Liver (tissue), 8 donors: ENCODE measurements at regions not wholly inside any gene's neighbourhood (a gene's known extent, or its start where the extent isn't known, plus 50 kb on each side); places are given as distances from the start of the nearest gene placed in this dataset.

Experiments
- DNase-seq: peaks from one replicate; pipeline ENCODE4 v3.0.0-alpha.2; 2017; ENCODE audit warnings: low spot score
- H3K27ac ChIP-seq, 2 donors: one replicate each; pipeline ENCODE4 v1.7.0; 2013; ENCODE audit warnings: inconsistent platforms in 2 of 2, low read length in 2 of 2, control low read depth in 1 of 2, low read depth in 1 of 2, mild to moderate bottlenecking in 1 of 2
- H3K27me3 ChIP-seq, 4 donors: one replicate each; pipeline versions ENCODE4 v1.6.1 to v1.7.0; 2013; ENCODE audit warnings: low read length in 3 of 4, inconsistent platforms in 1 of 4, mild to moderate bottlenecking in 1 of 4, moderate library complexity in 1 of 4; ENCODE audit not compliant: control insufficient read depth in 4 of 4, insufficient read depth in 4 of 4
- H3K36me3 ChIP-seq, 4 donors: one replicate each; pipeline versions ENCODE4 v1.6.1 to v1.7.0; 2013; ENCODE audit warnings: low read length in 3 of 4, mild to moderate bottlenecking in 3 of 4, low read depth in 1 of 4, moderate library complexity in 1 of 4; ENCODE audit not compliant: control insufficient read depth in 4 of 4, insufficient read depth in 3 of 4
- H3K4me1 ChIP-seq, 4 donors: one replicate each; pipeline versions ENCODE4 v1.6.1 to v1.7.0; 2013; ENCODE audit warnings: low read length in 3 of 4, mild to moderate bottlenecking in 3 of 4, moderate library complexity in 1 of 4; ENCODE audit not compliant: control insufficient read depth in 4 of 4, insufficient read depth in 4 of 4
- H3K4me3 ChIP-seq, 3 donors: one replicate each; pipeline versions ENCODE4 v1.6.1 to v1.7.0; 2013; ENCODE audit warnings: low read length in 3 of 3, control low read depth in 1 of 3, low read depth in 1 of 3, mild to moderate bottlenecking in 1 of 3
- H3K9ac ChIP-seq, 2 donors: one replicate each; pipeline ENCODE4 v1.7.0; 2013; ENCODE audit warnings: low read length in 2 of 2, mild to moderate bottlenecking in 2 of 2, moderate library complexity in 2 of 2, control low read depth in 1 of 2, low read depth in 1 of 2
- H3K9me3 ChIP-seq, 4 donors: one replicate each; pipeline versions ENCODE4 v1.6.1 to v1.7.0; 2013; ENCODE audit warnings: low read length in 3 of 4; ENCODE audit not compliant: control insufficient read depth in 4 of 4
- CTCF ChIP-seq: fragments of 150-350 bp; IDR thresholded peaks from 2 replicates; pipeline ENCODE4 v1.5.1; 2017; ENCODE audit warnings: improper control_type of control experiment, low read depth, low read length; ENCODE audit not compliant: missing input control
- EGR1 ChIP-seq, 2 donors: IDR thresholded peaks; 2 replicates each; pipeline ENCODE4 v1.6.1; 2016 to 2018; ENCODE audit warnings: antibody characterized with exemption in 2 of 2, low read depth in 2 of 2
- FOXA1 ChIP-seq: IDR thresholded peaks from 2 replicates; pipeline ENCODE4 v1.6.1; 2016; ENCODE audit warnings: antibody characterized with exemption
- FOXA2 ChIP-seq: IDR thresholded peaks from 2 replicates; pipeline ENCODE4 v1.6.1; 2016; ENCODE audit warnings: antibody characterized with exemption
- GABPA ChIP-seq, 2 donors: IDR thresholded peaks in 1 of 2; conservative IDR thresholded peaks in 1 of 2; 2 replicates each; pipeline ENCODE4 v1.6.1; 2016; ENCODE audit warnings: antibody characterized with exemption in 2 of 2, mild to moderate bottlenecking in 1 of 2, moderate library complexity in 1 of 2
- HNF4A ChIP-seq, 2 donors: conservative IDR thresholded peaks; 2 replicates each; pipeline ENCODE4 v1.6.1; 2016; ENCODE audit warnings: antibody characterized with exemption in 2 of 2, mild to moderate bottlenecking in 2 of 2
- HNF4G ChIP-seq: IDR thresholded peaks from 2 replicates; pipeline ENCODE4 v1.6.1; 2016; ENCODE audit warnings: antibody characterized with exemption
- JUND ChIP-seq, 2 donors: IDR thresholded peaks; 2 replicates each; pipeline ENCODE4 v1.6.1; 2016; ENCODE audit warnings: antibody characterized with exemption in 2 of 2
- NR2F2 ChIP-seq: IDR thresholded peaks from 2 replicates; pipeline ENCODE4 v1.6.1; 2016; ENCODE audit warnings: antibody characterized with exemption
- RAD21 ChIP-seq, 2 donors: IDR thresholded peaks; 2 replicates each; pipeline ENCODE4 v1.6.1; 2016; ENCODE audit warnings: antibody characterized with exemption in 2 of 2, mild to moderate bottlenecking in 2 of 2
- REST ChIP-seq: IDR thresholded peaks from 2 replicates; pipeline ENCODE4 v1.6.1; 2016; ENCODE audit warnings: antibody characterized with exemption, mild to moderate bottlenecking
- RXRA ChIP-seq, 2 donors: IDR thresholded peaks; 2 replicates each; pipeline ENCODE4 v1.6.1; 2017 to 2018; ENCODE audit warnings: antibody characterized with exemption in 2 of 2, mild to moderate bottlenecking in 1 of 2
- SP1 ChIP-seq: IDR thresholded peaks from 2 replicates; pipeline ENCODE4 v1.6.1; 2018; ENCODE audit warnings: antibody characterized with exemption, mild to moderate bottlenecking
- TAF1 ChIP-seq: conservative IDR thresholded peaks from 2 replicates; pipeline ENCODE4 v1.6.1; 2016; ENCODE audit warnings: antibody characterized with exemption, mild to moderate bottlenecking
- YY1 ChIP-seq: IDR thresholded peaks from 2 replicates; pipeline ENCODE4 v1.6.1; 2016; ENCODE audit warnings: antibody characterized with exemption, mild to moderate bottlenecking
- ZBTB33 ChIP-seq: IDR thresholded peaks from 2 replicates; pipeline ENCODE4 v1.6.1; 2016; ENCODE audit warnings: antibody characterized with exemption
- WGBS: extraction: QIAGEN DNeasy Blood & Tissue Kit; methylation state at CpG from one replicate; pipeline ENCODE4 v1.1.7; 2013; 5-methylcytosine and 5-hydroxymethylcytosine counted together
- TF ChIP-seq, protein P1 (sequence below): IDR thresholded peaks from 2 replicates; pipeline ENCODE4 v1.6.1; 2016; ENCODE audit warnings: antibody characterized with exemption
- TF ChIP-seq, protein P2 (sequence below): IDR thresholded peaks from 2 replicates; pipeline ENCODE4 v1.6.1; 2016; ENCODE audit warnings: antibody characterized with exemption
- donor health status: healthy.
- donor health status: healthy.
- donor health status: healthy.
- donor health status: healthy.
- donor health status: healthy.

DNA sequence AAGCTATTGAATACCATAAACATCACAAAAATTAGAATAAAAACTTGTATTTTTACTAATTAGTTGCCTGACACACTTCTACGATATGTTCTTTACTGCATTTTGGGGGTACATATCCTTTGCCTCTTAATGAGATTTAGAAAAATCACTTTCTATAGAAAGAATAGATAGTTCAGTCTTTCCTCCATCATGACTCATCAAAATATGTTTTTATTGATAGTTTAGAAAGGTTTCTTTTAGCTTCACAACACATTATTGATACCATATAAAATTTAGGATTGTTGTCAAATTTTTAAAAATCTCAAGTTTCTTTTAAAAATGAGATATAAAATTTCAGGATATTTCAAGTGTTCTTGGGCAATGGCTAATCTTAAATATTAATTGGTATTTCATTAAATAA is 74.5 kb upstream of the NOCT start:
- no peaks in the 10 kb centered on the region for H3K9me3 ChIP-seq
- peaks cover 0 to 18% (median 15%) of the 10 kb centered on the region in 4 donors for H3K4me1 ChIP-seq
- TF ChIP-seq ZBTB33 (no peak), EGR1 (IDR thresholded peaks at IDR 0.05; ENCODE audit: low read depth in 2 of 2) (no peak), HNF4A (conservative IDR thresholded peaks at IDR 0.05) (no peak), CTCF (no peak), FOXA2 (no peak), RAD21 (IDR thresholded peaks at IDR 0.05) (no peak), GABPA (IDR thresholded peaks at IDR 0.05 in 1 of 2, conservative IDR thresholded peaks at IDR 0.05 in 1 of 2) (no peak), YY1 (no peak), NR2F2 (no peak)
- TF ChIP-seq, protein P1, sequence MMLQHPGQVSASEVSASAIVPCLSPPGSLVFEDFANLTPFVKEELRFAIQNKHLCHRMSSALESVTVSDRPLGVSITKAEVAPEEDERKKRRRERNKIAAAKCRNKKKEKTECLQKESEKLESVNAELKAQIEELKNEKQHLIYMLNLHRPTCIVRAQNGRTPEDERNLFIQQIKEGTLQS, result no peak
- no peak overlapping the region for H3K9ac ChIP-seq
- no peak overlapping the region for H3K4me3 ChIP-seq
- no peaks in the 10 kb centered on the region for H3K27me3 ChIP-seq
- DNase-seq, result no peak
- WGBS, result 96% methylated on average over 1 of the region's 1 CpG
- H3K36me3 ChIP-seq, result no peaks in the 10 kb centered on the region
- no peak overlapping the region for H3K27ac ChIP-seq

DNA sequence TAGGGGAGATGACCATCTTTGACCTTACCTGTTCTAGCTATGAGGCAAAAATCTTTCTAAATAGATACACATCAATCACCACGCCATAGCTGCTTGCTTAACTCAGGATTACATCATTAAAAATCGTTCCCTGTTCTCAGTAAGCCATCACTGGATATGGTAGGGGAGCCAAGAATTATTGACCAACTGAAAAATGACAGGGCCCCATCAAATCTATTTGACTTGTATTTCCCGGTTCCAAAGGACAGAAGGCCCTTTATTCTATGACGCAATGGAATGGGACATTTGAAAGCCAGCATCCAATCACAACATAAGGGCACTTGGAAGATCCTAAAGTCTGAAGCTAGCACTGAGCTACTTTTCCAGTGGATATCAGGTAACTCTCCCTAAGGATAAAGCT is 75.6 kb upstream of the NOCT start:
- peak overlapping the region; percentile 64 to 84 for H3K27ac ChIP-seq
- DNase-seq, result no peak
- no peaks in the 10 kb centered on the region for H3K9me3 ChIP-seq
- TF ChIP-seq, protein P2, sequence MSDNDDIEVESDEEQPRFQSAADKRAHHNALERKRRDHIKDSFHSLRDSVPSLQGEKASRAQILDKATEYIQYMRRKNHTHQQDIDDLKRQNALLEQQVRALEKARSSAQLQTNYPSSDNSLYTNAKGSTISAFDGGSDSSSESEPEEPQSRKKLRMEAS, result peak; percentile 55
- TF ChIP-seq HNF4G (peak; percentile 70), NR2F2 (no peak), ZBTB33 (peak; percentile 71), TAF1 (no peak), FOXA1 (peak; percentile 29), RXRA (IDR thresholded peaks at IDR 0.05) (peak; percentile 52 to 78), FOXA2 (peak; percentile 14), REST (peak; percentile 67), RAD21 (IDR thresholded peaks at IDR 0.05) (peak; percentile 30 to 39), JUND (IDR thresholded peaks at IDR 0.05) (peak; percentile 50 to 70), HNF4A (conservative IDR thresholded peaks at IDR 0.05) (peak; percentile 95), CTCF (no peak), GABPA (IDR thresholded peaks at IDR 0.05 in 1 of 2, conservative IDR thresholded peaks at IDR 0.05 in 1 of 2) (no peak), YY1 (peak; percentile 66), EGR1 (IDR thresholded peaks at IDR 0.05; ENCODE audit: low read depth in 2 of 2) (peak in 1 of 2 donors; percentile 60), SP1 (peak; percentile 67)
- TF ChIP-seq, protein P1, result peak; percentile 85
- 27% methylated on average over 4 of the region's 4 CpGs for WGBS
- H3K4me1 ChIP-seq, result peaks cover 0 to 18% (median 15%) of the 10 kb centered on the region in 4 donors
- no peaks in the 10 kb centered on the region for H3K36me3 ChIP-seq
- no peaks in the 10 kb centered on the region for H3K27me3 ChIP-seq
- no peak overlapping the region for H3K4me3 ChIP-seq
- H3K9ac ChIP-seq, result no peak overlapping the region
